SK-N-SH (cell line): ENCODE measurements at regions not wholly inside any gene's neighbourhood (a gene's known extent, or its start where the extent isn't known, plus 50 kb on each side); places are given as distances from the start of the nearest gene placed in this dataset.

ENCODE experiments used
- CTCF ChIP-seq: fragments of 200-600 bp; sonication (generic); IDR thresholded peaks from 2 replicates; pipeline ENCODE4 v1.6.1; 2017; ENCODE audit warnings: antibody characterized with exemption, mild to moderate bottlenecking, moderate library complexity
- EP300 ChIP-seq, 2 experiments: IDR thresholded peaks; 2 replicates each; pipeline versions ENCODE4 v1.4.0 to v1.6.1; 2012; ENCODE audit warnings: borderline replicate concordance in 1 of 2, low read depth in 1 of 2, low read length in 1 of 2
- GABPA ChIP-seq: IDR thresholded peaks from 2 replicates; pipeline ENCODE4 v1.4.0; 2012; ENCODE audit warnings: low read depth, mild to moderate bottlenecking
- MAX ChIP-seq: IDR thresholded peaks from 2 replicates; pipeline ENCODE4 v1.4.0; 2012; ENCODE audit warnings: low read depth
- ZBTB33 ChIP-seq: IDR thresholded peaks from 2 replicates; pipeline ENCODE4 v1.4.0; 2012; ENCODE audit warnings: low read depth, borderline replicate concordance

GRCh38 chr6:139514819-139515218, 140.4 kb upstream of the CITED2 start:
- TF ChIP-seq CTCF (no peak), GABPA (no peak), ZBTB33 (no peak), EP300 (IDR thresholded peaks at IDR 0.05; ENCODE audit: borderline replicate concordance in 1 of 2, low read depth in 1 of 2, low read length in 1 of 2) (no peak), MAX (no peak)
